IPS-18a (cell line): ENCODE measurements at regions not wholly inside any gene's neighbourhood (a gene's known extent, or its start where the extent isn't known, plus 50 kb on each side); places are given as distances from the start of the nearest gene placed in this dataset.

Experiments used
- H3K27ac ChIP-seq: one replicate; pipeline ENCODE4 v1.5.1; 2013; ENCODE audit warnings: low read length
- H3K27me3 ChIP-seq: one replicate; pipeline ENCODE4 v1.6.1; 2013; ENCODE audit warnings: mild to moderate bottlenecking, low read length; ENCODE audit not compliant: control insufficient read depth, insufficient read depth
- H3K36me3 ChIP-seq: one replicate; pipeline ENCODE4 v1.6.1; 2013; ENCODE audit warnings: low read depth, low read length; ENCODE audit not compliant: control insufficient read depth
- H3K4me1 ChIP-seq: one replicate; pipeline ENCODE4 v1.6.1; 2013; ENCODE audit warnings: low read depth, low read length; ENCODE audit not compliant: control insufficient read depth
- H3K4me3 ChIP-seq: one replicate; pipeline ENCODE4 v1.5.1; 2013; ENCODE audit warnings: low read length
- H3K9ac ChIP-seq: one replicate; pipeline ENCODE4 v1.6.1; 2013; ENCODE audit warnings: mild to moderate bottlenecking, low read length, moderate library complexity
- H3K9me3 ChIP-seq: one replicate; pipeline ENCODE4 v1.6.1; 2013; ENCODE audit warnings: low read depth, low read length; ENCODE audit not compliant: control insufficient read depth

DNA sequence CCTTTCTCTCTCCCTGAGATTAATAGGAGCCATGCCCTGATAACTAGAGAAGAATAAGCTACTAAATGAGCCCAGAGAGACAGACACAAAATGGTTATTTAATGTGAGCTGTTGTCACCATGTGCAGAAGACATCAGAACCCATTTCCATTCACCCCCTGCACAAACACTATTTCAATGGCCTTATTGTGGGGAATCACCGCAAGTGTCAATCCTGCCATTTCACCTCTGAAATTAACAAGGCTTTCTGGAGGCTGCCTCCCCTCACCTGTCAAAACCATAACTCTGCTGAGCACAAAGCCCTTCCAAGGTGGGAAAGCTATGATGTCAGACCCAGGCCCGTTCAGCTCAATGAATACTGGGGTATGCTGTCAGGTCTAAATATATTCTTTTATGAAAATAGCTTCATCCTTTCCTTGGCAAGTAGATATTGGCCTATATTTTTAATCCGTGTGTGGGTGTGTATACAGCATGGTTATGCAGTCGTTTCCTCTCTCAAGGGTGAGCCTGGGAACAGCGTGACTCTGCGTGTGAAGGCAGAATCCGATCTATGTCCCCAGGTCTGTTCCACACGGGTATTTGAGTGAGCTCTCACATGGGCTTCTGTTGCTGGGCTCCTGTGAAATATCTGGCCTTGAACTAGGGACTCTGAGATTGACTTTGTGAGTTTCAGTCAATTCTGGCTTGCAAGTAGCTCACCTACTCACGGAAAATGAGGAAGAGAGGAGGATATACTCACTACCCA lies 266.3 kb downstream of the FBXW7 start:
- no peaks in the 10 kb centered on the region for H3K36me3 ChIP-seq
- no peak overlapping the region for H3K9ac ChIP-seq
- no peak overlapping the region for H3K27ac ChIP-seq
- no peaks in the 10 kb centered on the region for H3K4me1 ChIP-seq
- no peak overlapping the region for H3K4me3 ChIP-seq
- no peaks in the 10 kb centered on the region for H3K9me3 ChIP-seq
- H3K27me3 ChIP-seq, result no peaks in the 10 kb centered on the region

GRCh38 chr4:152267811-152268210 lies 268.1 kb downstream of the FBXW7 start:
- no peak overlapping the region for H3K9ac ChIP-seq
- no peaks in the 10 kb centered on the region for H3K36me3 ChIP-seq
- H3K4me1 ChIP-seq, result no peaks in the 10 kb centered on the region

GRCh38 chr4:152266831-152267480 lies 268.9 kb downstream of the FBXW7 start:
- no peak overlapping the region for H3K9ac ChIP-seq
- H3K9me3 ChIP-seq, result no peaks in the 10 kb centered on the region
- H3K36me3 ChIP-seq, result no peaks in the 10 kb centered on the region
- H3K27me3 ChIP-seq, result no peaks in the 10 kb centered on the region
- H3K4me1 ChIP-seq, result no peaks in the 10 kb centered on the region
- H3K27ac ChIP-seq, result no peak overlapping the region
- H3K4me3 ChIP-seq, result no peak overlapping the region

More at GRCh38 chr4:152267811-152268210, 268.1 kb downstream of the FBXW7 start:
- Histone ChIP-seq H3K27me3 (no peaks in the 10 kb centered on the region), H3K9me3 (no peaks in the 10 kb centered on the region), H3K27ac (no peak overlapping the region), H3K4me3 (no peak overlapping the region)

DNA sequence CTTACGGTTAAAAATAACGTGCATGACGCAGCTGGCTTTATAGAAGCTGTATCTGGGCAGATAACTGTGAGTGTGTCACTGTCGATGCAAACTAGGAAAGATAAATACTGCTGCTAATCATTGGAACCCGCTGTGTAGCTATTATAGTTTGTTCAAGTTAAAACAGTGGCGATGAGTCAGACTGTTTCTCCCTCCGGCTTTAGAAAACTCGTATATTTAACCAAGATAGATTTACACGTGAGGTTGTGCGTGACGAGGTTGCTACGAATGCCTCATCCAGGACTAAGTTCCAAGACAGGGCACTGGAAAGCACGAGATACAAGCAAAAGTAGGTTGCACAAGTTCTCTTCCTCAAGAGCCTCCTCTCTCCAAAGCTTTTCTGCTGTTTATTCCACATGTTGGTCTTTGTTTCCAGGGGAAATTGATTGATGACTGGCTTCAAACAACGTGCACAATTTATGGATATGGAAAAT lies 270.7 kb downstream of the FBXW7 start:
- peaks cover 5% of the 10 kb centered on the region for H3K9me3 ChIP-seq
- no peak overlapping the region for H3K9ac ChIP-seq
- H3K36me3 ChIP-seq, result no peaks in the 10 kb centered on the region
- no peak overlapping the region for H3K27ac ChIP-seq
- no peaks in the 10 kb centered on the region for H3K27me3 ChIP-seq
- no peaks in the 10 kb centered on the region for H3K4me1 ChIP-seq
- H3K4me3 ChIP-seq, result no peak overlapping the region

- no peak overlapping the region for H3K27ac ChIP-seq
- H3K36me3 ChIP-seq, result no peaks in the 10 kb centered on the region
- no peaks in the 10 kb centered on the region for H3K27me3 ChIP-seq
- no peak overlapping the region for H3K4me3 ChIP-seq
- H3K4me1 ChIP-seq, result no peaks in the 10 kb centered on the region
- no peak overlapping the region for H3K9ac ChIP-seq
- peaks cover 5% of the 10 kb centered on the region for H3K9me3 ChIP-seq
Observed at GRCh38 chr4:152264106-152264505, 271.8 kb downstream of the FBXW7 start.

DNA sequence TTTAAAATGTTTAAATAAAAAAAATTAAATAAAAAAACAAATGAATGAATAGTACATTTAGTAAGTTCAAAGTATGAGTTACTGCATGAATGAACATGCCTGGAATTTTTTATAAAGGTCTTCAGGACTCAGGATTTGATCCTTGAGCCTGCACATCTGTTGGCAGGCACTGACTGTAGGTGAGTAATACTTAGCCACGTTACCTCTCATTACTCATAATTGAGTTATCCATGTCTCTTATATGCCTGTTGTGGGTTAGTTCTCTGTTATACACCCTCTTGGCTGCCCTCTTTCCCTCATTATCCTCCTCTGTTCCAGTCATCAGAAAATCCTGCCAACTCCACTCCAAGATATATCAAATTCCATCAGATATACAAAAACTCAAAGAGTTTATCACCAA lies 276.0 kb downstream of the FBXW7 start:
- no peaks in the 10 kb centered on the region for H3K36me3 ChIP-seq
- peaks cover 5% of the 10 kb centered on the region for H3K9me3 ChIP-seq
- H3K27ac ChIP-seq, result no peak overlapping the region
- no peaks in the 10 kb centered on the region for H3K27me3 ChIP-seq
- no peaks in the 10 kb centered on the region for H3K4me1 ChIP-seq
- no peak overlapping the region for H3K9ac ChIP-seq
- no peak overlapping the region for H3K4me3 ChIP-seq

GRCh38 chr4:152258804-152259708 lies 276.8 kb downstream of the FBXW7 start:
- no peaks in the 10 kb centered on the region for H3K27me3 ChIP-seq
- no peak overlapping the region for H3K4me3 ChIP-seq
- H3K36me3 ChIP-seq, result no peaks in the 10 kb centered on the region
- no peak overlapping the region for H3K27ac ChIP-seq
- H3K4me1 ChIP-seq, result no peaks in the 10 kb centered on the region
- H3K9me3 ChIP-seq, result peaks cover 5% of the 10 kb centered on the region
- H3K9ac ChIP-seq, result no peak overlapping the region

GRCh38 chr4:152258391-152258790 lies 277.5 kb downstream of the FBXW7 start:
- H3K27ac ChIP-seq, result no peak overlapping the region
- no peaks in the 10 kb centered on the region for H3K4me1 ChIP-seq
- H3K9ac ChIP-seq, result no peak overlapping the region
- no peaks in the 10 kb centered on the region for H3K36me3 ChIP-seq
- peaks cover 5% of the 10 kb centered on the region for H3K9me3 ChIP-seq
- H3K27me3 ChIP-seq, result no peaks in the 10 kb centered on the region
- H3K4me3 ChIP-seq, result no peak overlapping the region

GRCh38 chr4:152257601-152258066 lies 278.3 kb downstream of the FBXW7 start:
- peaks cover 5% of the 10 kb centered on the region for H3K9me3 ChIP-seq
- H3K27ac ChIP-seq, result no peak overlapping the region
- no peak overlapping the region for H3K4me3 ChIP-seq
- H3K4me1 ChIP-seq, result no peaks in the 10 kb centered on the region
- H3K36me3 ChIP-seq, result no peaks in the 10 kb centered on the region
- no peak overlapping the region for H3K9ac ChIP-seq
- no peaks in the 10 kb centered on the region for H3K27me3 ChIP-seq

GRCh38 chr4:152256996-152257395 lies 278.9 kb downstream of the FBXW7 start:
- no peak overlapping the region for H3K4me3 ChIP-seq
- H3K27ac ChIP-seq, result no peak overlapping the region
- H3K36me3 ChIP-seq, result no peaks in the 10 kb centered on the region
- H3K27me3 ChIP-seq, result no peaks in the 10 kb centered on the region
- no peaks in the 10 kb centered on the region for H3K4me1 ChIP-seq
- no peak overlapping the region for H3K9ac ChIP-seq
- peaks cover 8% of the 10 kb centered on the region for H3K9me3 ChIP-seq

DNA sequence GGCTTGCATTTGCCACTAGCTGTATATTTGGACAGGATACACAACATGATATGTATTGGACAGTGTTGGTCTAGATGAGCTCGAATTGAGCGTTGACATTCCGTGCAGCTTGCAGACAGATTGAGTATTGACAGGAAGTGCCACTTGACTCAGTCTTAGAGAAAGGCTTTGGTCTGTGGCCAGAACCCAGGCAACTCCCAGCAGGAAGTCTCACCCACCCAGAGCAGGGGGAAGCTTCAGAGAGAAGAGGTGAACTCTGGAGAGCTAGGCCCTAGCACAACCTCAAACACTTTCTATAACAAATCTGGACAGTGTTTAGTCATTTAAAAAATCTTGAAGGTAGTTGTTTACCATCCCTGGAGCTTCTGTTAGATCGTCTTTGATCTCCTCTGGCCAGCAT lies 280.5 kb downstream of the FBXW7 start:
- Histone ChIP-seq H3K36me3 (no peaks in the 10 kb centered on the region), H3K27ac (no peak overlapping the region), H3K4me1 (no peaks in the 10 kb centered on the region), H3K4me3 (no peak overlapping the region), H3K27me3 (no peaks in the 10 kb centered on the region), H3K9me3 (peaks cover 5% of the 10 kb centered on the region), H3K9ac (no peak overlapping the region)
